NCI-H146 treated with DMSO at 0.1 percent for 48 hours (cell line): ENCODE measurements at regions not wholly inside any gene's neighbourhood (a gene's known extent, or its start where the extent isn't known, plus 50 kb on each side); places are given as distances from the start of the nearest gene placed in this dataset.
"Not testable (repeated sequence)": the region's sequence is repeated elsewhere in the genome, so short reads cannot be mapped to it uniquely, and the experiment has no call there.

ENCODE experiments used
- DNase-seq: peaks from one replicate; lab custom pipeline; 2025; ENCODE audit not compliant: unreplicated experiment; lab: John Stamatoyannopoulos, UW

- no peak for DNase-seq
These were observed 687.1 kb upstream of the NEGR1 start for GRCh38 chr1:72969461-72969860.

DNA sequence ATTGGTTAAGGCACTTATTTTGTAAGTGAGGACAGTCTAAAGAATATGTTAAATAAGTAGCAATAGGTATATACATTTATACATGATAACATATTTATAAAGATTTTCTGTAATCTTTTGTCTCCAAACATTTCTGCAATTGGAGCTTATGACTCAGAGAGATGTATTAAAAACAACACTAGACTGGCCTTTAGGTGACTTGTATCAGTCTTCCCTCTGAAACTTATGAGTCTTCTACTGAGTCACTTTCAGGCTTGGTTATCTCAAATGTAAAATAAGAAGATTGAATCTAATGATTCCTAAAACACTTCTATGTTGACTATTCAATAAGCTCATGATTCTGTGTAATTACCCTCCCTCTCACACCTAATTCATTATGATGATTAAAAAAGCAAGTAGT, 672.6 kb upstream of the NEGR1 start:
- no peak for DNase-seq

DNA sequence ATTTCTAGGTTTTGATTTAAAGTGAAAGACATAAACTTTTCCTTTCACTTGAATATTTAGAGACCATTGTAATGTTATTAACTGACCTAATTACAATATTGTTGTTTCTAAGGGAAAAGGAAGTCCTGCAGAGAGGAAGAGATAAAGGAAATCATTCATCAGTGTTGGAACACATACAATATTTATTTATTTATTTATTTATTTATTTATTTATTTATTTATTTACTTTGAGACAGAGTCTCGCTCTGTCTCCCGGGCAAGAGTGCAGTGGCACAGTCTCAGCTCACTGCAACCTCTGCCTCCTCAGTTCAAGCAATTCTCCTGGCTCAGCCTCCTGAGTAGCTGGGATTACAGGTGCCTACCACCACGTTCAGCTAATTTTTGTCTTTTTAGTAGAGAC, 668.6 kb upstream of the NEGR1 start:
- DNase-seq = not testable (repeated sequence)

- no peak for DNase-seq
These were observed 664.7 kb upstream of the NEGR1 start for GRCh38 chr1:72946903-72947499.

DNA sequence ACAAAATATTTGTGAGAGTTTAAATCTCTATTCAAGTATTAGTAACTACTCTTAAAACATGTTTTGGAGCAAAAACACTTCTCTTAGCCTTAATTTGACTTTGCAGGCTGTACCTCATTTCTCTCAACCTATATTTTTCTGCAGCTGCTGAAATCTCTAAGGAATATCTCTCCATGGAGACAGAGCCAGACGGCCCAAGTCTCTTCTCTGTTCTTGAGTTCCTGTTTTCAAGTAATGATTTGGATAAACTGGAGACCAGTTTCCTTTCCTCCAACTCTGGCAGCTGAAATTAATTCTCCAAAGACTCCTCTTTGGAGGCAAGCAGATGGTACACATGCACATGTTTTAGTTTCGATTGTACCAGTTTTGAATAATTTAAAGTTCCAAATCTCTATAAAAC, 659.7 kb upstream of the NEGR1 start:
- DNase-seq = no peak

- DNase-seq = no peak
These were observed 656.1 kb upstream of the NEGR1 start for GRCh38 chr1:72938408-72938807.

GRCh38 chr1:72937905-72938304, 655.6 kb upstream of the NEGR1 start:
- no peak for DNase-seq

- no peak for DNase-seq
These were observed 654.6 kb upstream of the NEGR1 start for GRCh38 chr1:72936942-72937341.

GRCh38 chr1:72936151-72936740, 653.9 kb upstream of the NEGR1 start:
- no peak for DNase-seq

GRCh38 chr1:72932025-72932424, 649.7 kb upstream of the NEGR1 start:
- DNase-seq = no peak

DNA sequence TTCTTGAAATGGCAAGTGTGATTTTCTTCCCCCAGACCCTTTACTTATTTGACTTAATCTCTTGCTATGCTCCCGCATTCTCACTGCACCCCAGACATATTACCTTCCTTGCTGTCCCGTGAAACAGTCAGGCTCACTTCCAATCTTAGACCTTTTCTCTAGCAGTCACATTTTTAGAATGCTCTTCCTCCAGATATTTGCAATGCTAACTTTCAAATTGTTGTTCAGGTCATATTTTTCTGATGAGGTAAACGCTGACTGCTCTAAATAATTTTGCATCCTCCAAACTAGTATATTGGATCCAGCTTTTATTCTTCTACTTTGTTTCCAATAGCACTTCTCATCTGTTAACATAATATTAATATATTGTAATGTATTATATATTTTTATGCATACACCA, 648.2 kb upstream of the NEGR1 start:
- DNase-seq = no peak

DNA sequence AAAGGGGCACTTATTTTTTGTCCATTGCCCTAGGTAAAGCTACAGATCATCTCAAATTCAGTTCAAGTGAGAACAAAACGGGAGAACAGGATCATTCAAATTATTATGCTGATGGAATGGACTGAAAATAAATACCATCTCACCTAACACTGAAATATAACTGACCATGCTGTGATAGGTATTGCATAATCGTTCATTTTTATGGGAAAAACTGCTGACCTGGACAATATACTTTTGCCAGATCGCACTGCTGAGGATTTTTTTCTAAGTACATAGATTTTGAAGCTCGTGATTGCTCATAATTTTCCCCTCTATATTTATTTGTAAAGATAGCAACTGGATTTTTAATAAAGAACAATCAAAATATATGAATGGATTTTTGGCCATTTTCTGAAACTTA, 636.6 kb upstream of the NEGR1 start:
- DNase-seq = no peak

DNA sequence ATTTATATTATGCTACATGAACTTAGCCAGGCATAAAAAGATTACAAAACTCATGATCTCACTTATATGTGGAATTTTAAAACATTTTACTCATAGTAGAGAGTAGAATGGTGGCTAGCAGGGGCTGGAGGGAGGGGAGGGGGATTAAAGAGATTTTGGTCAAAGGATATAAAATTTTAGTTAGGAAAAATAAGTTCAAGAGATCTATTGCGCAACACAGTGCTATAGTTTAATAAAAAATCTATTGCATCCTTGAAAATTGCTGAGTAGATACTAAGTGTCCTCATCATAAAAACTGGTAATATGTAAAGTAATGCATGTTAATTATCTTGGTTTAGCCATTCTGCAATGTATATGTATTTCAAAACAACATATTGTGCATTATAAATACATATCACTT, 635.6 kb upstream of the NEGR1 start:
- DNase-seq = no peak

- DNase-seq = no peak
These were observed 633.2 kb upstream of the NEGR1 start for GRCh38 chr1:72915581-72915980.

- DNase-seq = no peak
These were observed 629.3 kb upstream of the NEGR1 start for GRCh38 chr1:72911656-72912055.

GRCh38 chr1:72896256-72896655, 613.9 kb upstream of the NEGR1 start:
- no peak for DNase-seq

DNA sequence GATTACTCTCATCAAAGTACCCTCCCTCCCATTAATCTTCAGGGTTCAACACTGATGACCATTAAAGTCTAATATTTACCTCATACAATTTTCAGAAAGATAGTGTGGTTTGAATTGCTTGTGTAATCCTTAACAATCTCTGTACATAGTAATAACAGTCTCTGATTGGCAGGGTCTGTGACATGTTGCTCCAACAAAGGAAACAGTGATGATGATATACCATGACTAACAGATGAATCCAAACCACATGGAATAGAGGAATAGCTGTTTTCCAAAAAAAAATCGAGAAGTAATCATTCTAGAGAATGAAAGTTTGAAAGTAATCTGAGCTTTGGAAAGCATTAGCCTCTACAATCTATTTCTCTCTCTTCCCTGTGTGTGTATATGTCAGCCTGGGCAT, 610.1 kb upstream of the NEGR1 start:
- no peak for DNase-seq

DNA sequence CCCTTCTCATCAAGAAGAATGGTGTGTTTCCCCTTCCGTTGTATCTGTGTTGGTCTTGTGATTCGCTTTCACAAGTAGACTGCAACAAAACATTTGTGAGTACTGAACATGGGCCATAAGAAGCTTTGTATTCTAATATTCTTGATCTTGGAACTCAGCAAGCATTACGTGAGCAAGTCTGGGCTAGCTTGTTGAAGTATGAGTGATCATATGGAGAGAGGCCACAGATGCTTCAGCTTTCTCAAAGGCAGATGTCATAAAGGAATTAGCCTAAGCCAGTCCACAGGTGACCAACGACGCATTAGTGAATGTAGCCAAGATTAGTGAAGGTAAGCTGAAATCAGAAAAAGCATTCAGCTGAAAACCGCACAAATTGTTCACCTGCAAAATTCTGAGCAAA, 609.6 kb upstream of the NEGR1 start:
- DNase-seq = no peak

GRCh38 chr1:72885841-72886240, 603.5 kb upstream of the NEGR1 start:
- no peak for DNase-seq

- no peak for DNase-seq
These were observed 602.7 kb upstream of the NEGR1 start for GRCh38 chr1:72885017-72885416.

DNA sequence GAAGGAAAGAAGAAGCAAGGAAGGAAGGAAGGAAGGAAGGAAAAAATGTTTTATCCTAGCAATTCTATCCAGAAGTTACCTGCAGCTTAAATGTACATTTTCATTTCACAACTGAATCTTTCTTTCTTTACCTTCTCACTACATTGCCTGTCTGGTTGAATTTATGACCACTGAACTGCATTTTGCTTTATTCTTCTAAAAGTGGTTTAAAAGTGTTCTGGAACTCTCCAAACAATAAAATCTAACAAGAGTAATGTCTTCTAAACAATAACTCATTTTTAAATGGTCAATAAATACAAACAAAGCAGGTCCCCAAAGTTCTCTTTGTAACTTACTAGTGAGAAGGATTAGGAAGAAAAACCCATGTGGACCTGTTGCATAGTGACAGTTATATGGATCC, 587.5 kb upstream of the NEGR1 start:
- no peak for DNase-seq

DNA sequence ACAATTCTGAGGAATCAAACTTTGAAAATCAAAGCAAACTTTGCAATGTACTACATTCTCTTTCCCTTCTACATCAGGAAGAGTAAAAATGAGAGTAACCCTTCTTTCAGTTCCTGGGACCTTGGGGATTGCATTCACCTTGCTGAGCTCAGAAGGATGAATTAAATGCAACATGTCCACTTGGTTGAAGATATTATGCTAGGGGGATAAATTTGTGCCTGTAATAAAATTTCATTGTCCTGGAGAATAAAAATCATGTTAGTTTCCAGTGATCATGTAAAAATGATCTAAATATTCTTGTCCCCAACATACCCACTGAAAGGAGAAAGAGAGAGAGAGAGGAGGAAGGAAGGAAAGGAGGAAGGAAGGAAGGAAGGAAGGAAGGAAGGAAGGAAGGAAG, 587.1 kb upstream of the NEGR1 start:
- no peak for DNase-seq

- no peak for DNase-seq
These were observed 569.3 kb upstream of the NEGR1 start for GRCh38 chr1:72851597-72851996.
